ENCODE measurements at regions not wholly inside any gene's neighbourhood (a gene's known extent, or its start where the extent isn't known, plus 50 kb on each side); places are given as distances from the start of the nearest gene placed in this dataset.
A peak's percentile ranks its signal among the peaks of the same experiment; 100 is the strongest.

GRCh38 chr5:106127341-106127781 lies 1543.4 kb downstream of the EFNA5 start:
- ATAC-seq (ENCODE audit: low read depth) (no peak), DNase-seq (peak; percentile 14)
- Histone ChIP-seq H4K91ac (ENCODE audit: insufficient read depth, low read depth, low read length) (no peak overlapping the region), H2AK5ac (ENCODE audit: low read depth, low read length) (no peak overlapping the region), H2BK120ac (ENCODE audit: low read depth, low read length) (no peak overlapping the region), H2AFZ (replicated peaks; ENCODE audit: low read length, poor library complexity) (no peak overlapping the region), H3K36me3 (ENCODE audit: control insufficient read depth, insufficient read depth, low read length) (no peaks in the 10 kb centered on the region), H2BK5ac (ENCODE audit: low read depth, low read length, poor library complexity, severe bottlenecking) (no peak overlapping the region), H3K4me1 (ENCODE audit: control insufficient read depth, insufficient read depth, low read length) (no peaks in the 10 kb centered on the region), H3K4me3 (ENCODE audit: insufficient read depth, low read depth, low read length) (no peak overlapping the region), H3K27me3 (ENCODE audit: control insufficient read depth, insufficient read depth, low read length) (no peaks in the 10 kb centered on the region), H3K27ac (ENCODE audit: insufficient read depth, low read length) (no peak overlapping the region), H4K20me1 (ENCODE audit: insufficient read depth, low read length) (no peaks in the 10 kb centered on the region), H3K4ac (ENCODE audit: low read depth, low read length) (no peak overlapping the region), H4K5ac (ENCODE audit: low read depth, low read length) (no peak overlapping the region), H3K56ac (ENCODE audit: extremely low read depth, insufficient read depth, low read length) (no peak overlapping the region), H3K79me1 (ENCODE audit: low read depth in 1 of 2, low read length in 2 of 2) (no peaks in the 10 kb centered on the region), H3K18ac (ENCODE audit: low read depth, low read length) (no peak overlapping the region), H3K14ac (replicated peaks; ENCODE audit: low read depth, low read length) (no peak overlapping the region), H3K4me2 (ENCODE audit: low read depth, low read length) (no peak overlapping the region), H3K9ac (ENCODE audit: low read depth, low read length) (no peak overlapping the region), H2BK15ac (ENCODE audit: low read depth, low read length) (no peak overlapping the region), H3K9me3 (ENCODE audit: control insufficient read depth, insufficient read depth, low read length) (no peaks in the 10 kb centered on the region), H2BK20ac (ENCODE audit: low read depth, low read length) (no peak overlapping the region), H3K23ac (ENCODE audit: low read depth, low read length) (no peak overlapping the region), H2AK9ac (replicated peaks; ENCODE audit: low read depth, low read length, poor library complexity) (no peak overlapping the region), H4K8ac (ENCODE audit: low read depth in 2 of 2, low read length in 2 of 2) (no peak overlapping the region), H3K9me1 (ENCODE audit: insufficient read depth, low read length) (no peaks in the 10 kb centered on the region)
- dilution Hi-C loops (cut with HindIII; ENCODE audit: low sequenced_read_pairs, unreplicated experiment): no loop called here
- ChIA-PET CTCF (no interaction called here), POLR2A (ENCODE audit: unreplicated experiment) (interaction anchor here (0.5 kb wide), 1 partner anchor 330 kb away, joined by 4 read pairs; no protein-coding TSS in a partner anchor)
- intact Hi-C loops (cut with micrococcal nuclease): no loop called here
- BruUV-seq (replicated peaks): no TSS peak
- no peak for TF ChIP-seq FOS (IDR thresholded peaks at IDR 0.05; ENCODE audit: low read depth, low read length)
- TF ChIP-seq POLR2A (IDR thresholded peaks at IDR 0.05; ENCODE audit: low read depth, low read length): no peak
- no peak for TF ChIP-seq USF2 (IDR thresholded peaks at IDR 0.05; ENCODE audit: low read depth, low read length)
- no peak for TF ChIP-seq MAZ (IDR thresholded peaks at IDR 0.05; ENCODE audit: borderline replicate concordance, low read depth, low read length)
- no peak for TF ChIP-seq SMC3 (IDR thresholded peaks at IDR 0.05; ENCODE audit: low read depth, low read length)
- TF ChIP-seq MAFK (IDR thresholded peaks at IDR 0.05; ENCODE audit: low read depth, low read length): no peak
- no peak for TF ChIP-seq MXI1 (IDR thresholded peaks at IDR 0.05; ENCODE audit: borderline replicate concordance, low read depth, low read length)
- no peak for TF ChIP-seq RCOR1 (IDR thresholded peaks at IDR 0.05; ENCODE audit: insufficient replicate concordance, low read length)
- in situ Hi-C loops (cut with MboI; ENCODE audit: low sequenced_read_pairs): no loop called here
- WGBS, 2 experiments (ENCODE audit: extremely low coverage in 2 of 2, insufficient read length in 1 of 2): no CpG with 5 or more reads among the region's 1 CpG

All from IMR-90 (cell line).